IMR-90 (cell line): ENCODE measurements at regions not wholly inside any gene's neighbourhood (a gene's known extent, or its start where the extent isn't known, plus 50 kb on each side); places are given as distances from the start of the nearest gene placed in this dataset.

ENCODE experiments used
- ATAC-seq: fragments of 200-7000 bp; cut with Tn5 transposase; 2 replicates; pipeline ENCODE4 v1.9.1; 2020; ENCODE audit warnings: low read depth, mild to moderate bottlenecking, moderate library complexity
- BruUV-seq: library from RNA; stranded (reverse); fragments of 400-500 nt; replicated peaks from 2 replicates; lab custom pipeline; 2021; lab: Mats Ljungman, UMichigan
- CTCF ChIA-PET: fragments of 300-600 bp; formaldehyde crosslinking; extraction: SDS; loops from one replicate; lab custom pipeline; 2021; ENCODE audit warnings: antibody characterized with exemption; lab: Yijun Ruan, JAX
- POLR2A ChIA-PET: fragments of 300-600 bp; sonication (Branson Sonifier 250); formaldehyde crosslinking; loops from one replicate; lab custom pipeline; 2022; ENCODE audit warnings: antibody characterized with exemption; ENCODE audit not compliant: unreplicated experiment; lab: Charles Lee
- DNase-seq: peaks from one replicate; pipeline ENCODE4 v3.0.0; 2013
- H2AFZ ChIP-seq: replicated peaks from 2 replicates; pipeline ENCODE3; 2013; ENCODE audit warnings: low read length, mild to moderate bottlenecking; ENCODE audit not compliant: poor library complexity
- H2AK5ac ChIP-seq: 2 replicates; pipeline ENCODE4 v1.6.1; 2013; ENCODE audit warnings: low read depth, low read length, inconsistent platforms
- H2AK9ac ChIP-seq: replicated peaks from 2 replicates; pipeline ENCODE3; 2013; ENCODE audit warnings: mild to moderate bottlenecking, low read depth, low read length, moderate library complexity; ENCODE audit not compliant: poor library complexity
- H2BK120ac ChIP-seq: 2 replicates; pipeline ENCODE4 v1.6.1; 2013; ENCODE audit warnings: low read depth, low read length, inconsistent platforms
- H2BK15ac ChIP-seq: 3 replicates; pipeline ENCODE4 v1.6.1; 2013; ENCODE audit warnings: low read depth, low read length, inconsistent platforms
- H2BK20ac ChIP-seq: 2 replicates; pipeline ENCODE4 v1.6.1; 2013; ENCODE audit warnings: low read depth, mild to moderate bottlenecking, inconsistent platforms, low read length, moderate library complexity
- H2BK5ac ChIP-seq: 2 replicates; pipeline ENCODE4 v1.6.1; 2013; ENCODE audit warnings: mild to moderate bottlenecking, low read depth, low read length, inconsistent platforms; ENCODE audit not compliant: poor library complexity, severe bottlenecking
- H3K14ac ChIP-seq: replicated peaks from 2 replicates; pipeline ENCODE4 v1.6.1; 2013; ENCODE audit warnings: low read depth, low read length, inconsistent platforms
- H3K18ac ChIP-seq: 2 replicates; pipeline ENCODE4 v1.6.1; 2013; ENCODE audit warnings: low read depth, low read length, control low read depth
- H3K23ac ChIP-seq: 2 replicates; pipeline ENCODE4 v1.6.1; 2013; ENCODE audit warnings: low read depth, low read length, inconsistent platforms
- H3K27ac ChIP-seq: 2 replicates; pipeline ENCODE4 v1.5.1; 2013; ENCODE audit warnings: mild to moderate bottlenecking, control low read depth, low read length; ENCODE audit not compliant: insufficient read depth
- H3K27me3 ChIP-seq: 2 replicates; pipeline ENCODE4 v1.6.1; 2013; ENCODE audit warnings: low read length; ENCODE audit not compliant: control insufficient read depth, insufficient read depth
- H3K36me3 ChIP-seq: 2 replicates; pipeline ENCODE4 v1.6.1; 2013; ENCODE audit warnings: low read length, mixed read lengths; ENCODE audit not compliant: control insufficient read depth, insufficient read depth
- H3K4ac ChIP-seq: 2 replicates; pipeline ENCODE4 v1.6.1; 2013; ENCODE audit warnings: low read depth, low read length, inconsistent platforms
- H3K4me1 ChIP-seq: 2 replicates; pipeline ENCODE4 v1.6.1; 2013; ENCODE audit warnings: low read length, mixed read lengths; ENCODE audit not compliant: control insufficient read depth, insufficient read depth
- H3K4me2 ChIP-seq: 2 replicates; pipeline ENCODE4 v1.6.1; 2013; ENCODE audit warnings: low read depth, mild to moderate bottlenecking, control low read depth, low read length, moderate library complexity
- H3K4me3 ChIP-seq: 2 replicates; pipeline ENCODE4 v1.5.1; 2013; ENCODE audit warnings: low read depth, mild to moderate bottlenecking, control low read depth, low read length, moderate library complexity; ENCODE audit not compliant: insufficient read depth
- H3K56ac ChIP-seq: 2 replicates; pipeline ENCODE4 v1.6.1; 2013; ENCODE audit warnings: low read length, inconsistent platforms; ENCODE audit not compliant: insufficient read depth; ENCODE audit errors: extremely low read depth
- H3K79me1 ChIP-seq, 2 experiments: 2 replicates each; pipeline ENCODE4 v1.6.1; 2013; ENCODE audit warnings: low read length in 2 of 2, inconsistent platforms in 1 of 2, low read depth in 1 of 2
- H3K9ac ChIP-seq: 2 replicates; pipeline ENCODE4 v1.6.1; 2013; ENCODE audit warnings: low read depth, low read length, control low read depth
- H3K9me1 ChIP-seq: 2 replicates; pipeline ENCODE4 v1.6.1; 2013; ENCODE audit warnings: low read length, inconsistent platforms; ENCODE audit not compliant: insufficient read depth
- H3K9me3 ChIP-seq: 2 replicates; pipeline ENCODE4 v1.6.1; 2013; ENCODE audit warnings: low read length; ENCODE audit not compliant: control insufficient read depth, insufficient read depth
- H4K20me1 ChIP-seq: 2 replicates; pipeline ENCODE4 v1.6.1; 2013; ENCODE audit warnings: low read length, inconsistent platforms; ENCODE audit not compliant: insufficient read depth
- H4K5ac ChIP-seq: 2 replicates; pipeline ENCODE4 v1.6.1; 2013; ENCODE audit warnings: mild to moderate bottlenecking, low read depth, low read length, control low read depth
- H4K8ac ChIP-seq, 2 experiments: 2 replicates each; pipeline ENCODE4 v1.6.1; 2013; ENCODE audit warnings: low read depth in 2 of 2, low read length in 2 of 2, control low read depth in 1 of 2, inconsistent platforms in 1 of 2
- H4K91ac ChIP-seq: 2 replicates; pipeline ENCODE4 v1.6.1; 2013; ENCODE audit warnings: low read depth, low read length, inconsistent platforms; ENCODE audit not compliant: insufficient read depth
- BHLHE40 ChIP-seq: fragments of 150-350 bp; IDR thresholded peaks from 2 replicates; pipeline ENCODE4 v1.6.1; 2016; ENCODE audit warnings: mild to moderate bottlenecking, low read depth, low read length
- CEBPB ChIP-seq: IDR thresholded peaks from 2 replicates; pipeline ENCODE4 v1.6.1; 2012; ENCODE audit warnings: low read depth, low read length, improper control_type of control experiment
- CHD1 ChIP-seq: IDR thresholded peaks from 2 replicates; pipeline ENCODE4 v1.6.1; 2012; ENCODE audit warnings: low read depth, low read length, improper control_type of control experiment
- CTCF ChIP-seq: conservative IDR thresholded peaks from 2 replicates; pipeline ENCODE4 v1.5.1; 2012; ENCODE audit warnings: mild to moderate bottlenecking, low read depth, low read length, improper control_type of control experiment
- FOS ChIP-seq: fragments of 150-350 bp; IDR thresholded peaks from 2 replicates; pipeline ENCODE4 v1.6.1; 2016; ENCODE audit warnings: low read depth, low read length
- MAFK ChIP-seq: IDR thresholded peaks from 2 replicates; pipeline ENCODE4 v1.6.1; 2012; ENCODE audit warnings: low read depth, low read length, improper control_type of control experiment
- MAZ ChIP-seq: IDR thresholded peaks from 2 replicates; pipeline ENCODE4 v1.6.1; 2012; ENCODE audit warnings: low read depth, mild to moderate bottlenecking, low read length, improper control_type of control experiment, moderate library complexity, borderline replicate concordance
- MXI1 ChIP-seq: IDR thresholded peaks from 2 replicates; pipeline ENCODE4 v1.6.1; 2012; ENCODE audit warnings: low read depth, mild to moderate bottlenecking, low read length, moderate library complexity, borderline replicate concordance
- NFE2L2 ChIP-seq: fragments of 150-350 bp; IDR thresholded peaks from 2 replicates; pipeline ENCODE4 v1.6.1; 2016; ENCODE audit warnings: low read depth, mild to moderate bottlenecking, low read length
- POLR2A ChIP-seq: IDR thresholded peaks from 2 replicates; pipeline ENCODE4 v1.6.1; 2012; ENCODE audit warnings: mild to moderate bottlenecking, low read depth, low read length
- RAD21 ChIP-seq: IDR thresholded peaks from 2 replicates; pipeline ENCODE4 v1.6.1; 2012; ENCODE audit warnings: low read length, improper control_type of control experiment
- RCOR1 ChIP-seq: IDR thresholded peaks from 2 replicates; pipeline ENCODE4 v1.6.1; 2012; ENCODE audit warnings: mild to moderate bottlenecking, low read length, improper control_type of control experiment; ENCODE audit not compliant: insufficient replicate concordance
- RFX5 ChIP-seq: IDR thresholded peaks from 2 replicates; pipeline ENCODE4 v1.8.0; 2012; ENCODE audit warnings: low read depth, mild to moderate bottlenecking, low read length, moderate library complexity
- SMC3 ChIP-seq: fragments of 150-350 bp; IDR thresholded peaks from 2 replicates; pipeline ENCODE4 v1.6.1; 2016; ENCODE audit warnings: low read depth, mild to moderate bottlenecking, antibody characterized with exemption, low read length, moderate library complexity
- USF2 ChIP-seq: fragments of 150-350 bp; IDR thresholded peaks from 2 replicates; pipeline ENCODE4 v1.6.1; 2017; ENCODE audit warnings: mild to moderate bottlenecking, antibody characterized with exemption, low read length, low read depth
- WGBS, 2 experiments: methylation state at CpG; one replicate each; pipeline versions ENCODE4 v1.1.5 to v1.1.7; 2013; ENCODE audit warnings: missing lambda C conversion rate in 2 of 2; ENCODE audit not compliant: insufficient read length in 1 of 2; ENCODE audit errors: extremely low coverage in 2 of 2; 5-methylcytosine and 5-hydroxymethylcytosine counted together
- dilution Hi-C: fragments of 300-500 bp; cut with HindIII; formaldehyde crosslinking; loops from one replicate; pipeline ENCODE4 v1.14.3; 2018; ENCODE audit warnings: low sequenced_read_pairs; ENCODE audit not compliant: unreplicated experiment
- in situ Hi-C: fragments of 300-500 bp; cut with MboI; formaldehyde crosslinking; loops from 3 replicates; pipeline ENCODE4 v1.14.3; 2019; ENCODE audit warnings: low sequenced_read_pairs, inconsistent platforms, mixed read lengths
- intact Hi-C: fragments of 100-400 bp; cut with micrococcal nuclease; formaldehyde crosslinking; loops from 2 replicates; pipeline ENCODE4 v1.10.0; 2022
- TF ChIP-seq, protein P1 (sequence below): fragments of 150-350 bp; IDR thresholded peaks from 2 replicates; pipeline ENCODE4 v1.6.1; 2016; ENCODE audit warnings: low read depth, mild to moderate bottlenecking, low read length, moderate library complexity, borderline replicate concordance

DNA sequence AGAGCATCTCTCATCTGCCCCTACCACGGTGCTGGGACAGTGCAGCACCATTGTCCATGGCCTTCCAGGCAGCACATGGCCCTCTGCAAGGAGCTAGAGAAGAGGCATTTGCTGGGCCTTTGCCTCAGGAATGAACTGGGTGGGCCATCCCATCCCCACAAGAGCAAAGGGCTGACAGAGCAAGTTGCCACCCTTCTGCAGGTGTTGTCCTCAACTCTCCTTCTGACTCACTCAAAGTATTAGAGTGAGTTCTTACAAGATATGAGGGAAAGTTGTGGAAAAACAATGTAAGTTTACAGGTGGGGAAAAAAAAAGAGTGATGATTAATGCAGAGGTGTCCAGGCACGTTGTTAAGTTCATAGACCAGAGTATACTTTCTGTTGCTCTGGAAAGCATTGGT lies 261.2 kb downstream of the SKIDA1 start:
- CTCF ChIA-PET = no interaction called here
- H2BK20ac ChIP-seq = no peak overlapping the region
- in situ Hi-C loops = no loop called here
- H3K4me3 ChIP-seq = no peak overlapping the region
- no peak overlapping the region for H3K56ac ChIP-seq
- H3K9ac ChIP-seq = no peak overlapping the region
- no peak overlapping the region for H2AK5ac ChIP-seq
- no peak overlapping the region for H3K18ac ChIP-seq
- H3K27me3 ChIP-seq = peaks cover 6% of the 10 kb centered on the region
- H3K14ac ChIP-seq = no peak overlapping the region
- BruUV-seq = no TSS peak
- no peaks in the 10 kb centered on the region for H3K79me1 ChIP-seq
- dilution Hi-C loops = no loop called here
- no peak overlapping the region for H4K5ac ChIP-seq
- no peak overlapping the region for H3K4me2 ChIP-seq
- H2BK5ac ChIP-seq = no peak overlapping the region
- no peak overlapping the region for H2BK15ac ChIP-seq
- H3K23ac ChIP-seq = no peak overlapping the region
- ATAC-seq = no peak
- H3K9me1 ChIP-seq = no peaks in the 10 kb centered on the region
- TF ChIP-seq FOS = no peak
- TF ChIP-seq CTCF = no peak
- no peak for TF ChIP-seq CHD1
- TF ChIP-seq NFE2L2 = no peak
- no peak for TF ChIP-seq MAZ
- no peak for TF ChIP-seq BHLHE40
- TF ChIP-seq MXI1 = no peak
- no peak for TF ChIP-seq SMC3
- TF ChIP-seq POLR2A = no peak
- no peak for TF ChIP-seq RFX5
- TF ChIP-seq, protein P1, sequence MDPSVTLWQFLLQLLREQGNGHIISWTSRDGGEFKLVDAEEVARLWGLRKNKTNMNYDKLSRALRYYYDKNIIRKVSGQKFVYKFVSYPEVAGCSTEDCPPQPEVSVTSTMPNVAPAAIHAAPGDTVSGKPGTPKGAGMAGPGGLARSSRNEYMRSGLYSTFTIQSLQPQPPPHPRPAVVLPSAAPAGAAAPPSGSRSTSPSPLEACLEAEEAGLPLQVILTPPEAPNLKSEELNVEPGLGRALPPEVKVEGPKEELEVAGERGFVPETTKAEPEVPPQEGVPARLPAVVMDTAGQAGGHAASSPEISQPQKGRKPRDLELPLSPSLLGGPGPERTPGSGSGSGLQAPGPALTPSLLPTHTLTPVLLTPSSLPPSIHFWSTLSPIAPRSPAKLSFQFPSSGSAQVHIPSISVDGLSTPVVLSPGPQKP = no peak
- TF ChIP-seq MAFK = no peak
- no peak for TF ChIP-seq CEBPB
- no peak for TF ChIP-seq RCOR1
- no peak for TF ChIP-seq RAD21
- no peak for TF ChIP-seq USF2
- H4K8ac ChIP-seq = no peak overlapping the region
- peak overlapping the region; percentile 35 for H2AK9ac ChIP-seq
- no peaks in the 10 kb centered on the region for H3K9me3 ChIP-seq
- H4K91ac ChIP-seq = no peak overlapping the region
- no peak overlapping the region for H3K27ac ChIP-seq
- POLR2A ChIA-PET = no interaction called here
- no CpG with 5 or more reads among the region's 2 CpGs for WGBS, 2 experiments
- H3K4me1 ChIP-seq = no peaks in the 10 kb centered on the region
- H3K36me3 ChIP-seq = no peaks in the 10 kb centered on the region
- H3K4ac ChIP-seq = no peak overlapping the region
- no peaks in the 10 kb centered on the region for H4K20me1 ChIP-seq
- no peak overlapping the region for H2AFZ ChIP-seq
- DNase-seq = no peak
- H2BK120ac ChIP-seq = no peak overlapping the region
- intact Hi-C loops = no loop called here
